GM12878 (cell line): ENCODE measurements at regions not wholly inside any gene's neighbourhood (a gene's known extent, or its start where the extent isn't known, plus 50 kb on each side); places are given as distances from the start of the nearest gene placed in this dataset.

ENCODE experiments used
- ATAC-seq: fragments of 200-7000 bp; cut with Tn5 transposase; 3 replicates; pipeline ENCODE4 v1.9.1; 2020; ENCODE audit warnings: mild to moderate bottlenecking, moderate library complexity
- BruUV-seq: library from RNA; stranded (reverse); fragments of 400-500 nt; replicated peaks from 2 replicates; lab custom pipeline; 2021; lab: Mats Ljungman, UMichigan
- CTCF ChIA-PET: fragments of 300-600 bp; sonication (Branson Sonifier 250); formaldehyde crosslinking; extraction: SDS; loops from one replicate; lab custom pipeline; 2021; ENCODE audit warnings: inconsistent platforms; lab: Yijun Ruan, JAX
- POLR2A ChIA-PET: fragments of 350-600 bp; formaldehyde crosslinking; extraction: SDS; loops from one replicate; lab custom pipeline; 2021; ENCODE audit warnings: inconsistent platforms; lab: Charles Lee
- RAD21 ChIA-PET: fragments of 300-600 bp; sonication (Branson Sonifier 250); formaldehyde crosslinking; loops from one replicate; lab custom pipeline; 2023; ENCODE audit warnings: antibody characterized with exemption; ENCODE audit not compliant: unreplicated experiment; lab: Charles Lee
- SMC1A ChIA-PET: fragments of 300-600 bp; sonication (Branson Sonifier 250); formaldehyde crosslinking; loops from one replicate; lab custom pipeline; 2023; ENCODE audit not compliant: unreplicated experiment, uncharacterized antibody; lab: Charles Lee
- DNase-seq: peaks from one replicate; pipeline ENCODE4 v3.0.0-alpha.2; 2011; ENCODE audit warnings: low read depth, low spot score
- FAIRE-seq: peaks from 3 replicates; lab custom pipeline; 2011; peaks lifted over from hg19 to GRCh38; lab: Jason Lieb, UNC
- H2AFZ ChIP-seq: 2 replicates; pipeline ENCODE4 v1.6.0; 2011; ENCODE audit warnings: low read depth, low read length, control low read depth; ENCODE audit not compliant: control insufficient read depth
- H3K27ac ChIP-seq: 2 replicates; pipeline ENCODE4 v1.5.1; 2011; ENCODE audit warnings: control low read depth; ENCODE audit not compliant: control insufficient read depth, insufficient read depth
- H3K27me3 ChIP-seq, 2 experiments: replicated peaks in 1 of 2; 2 replicates each; pipeline versions ENCODE4 v1.6.0 to v1.6.1; 2011; ENCODE audit warnings: low read length in 1 of 2; ENCODE audit not compliant: control insufficient read depth in 2 of 2, insufficient read depth in 2 of 2
- H3K36me3 ChIP-seq, 2 experiments: 2 replicates each; pipeline ENCODE4 v1.5.1; 2011; ENCODE audit warnings: low read length in 1 of 2; ENCODE audit not compliant: control insufficient read depth in 2 of 2, insufficient read depth in 2 of 2
- H3K4me1 ChIP-seq: 2 replicates; pipeline ENCODE4 v1.6.1; 2011; ENCODE audit warnings: mild to moderate bottlenecking, low read length, moderate library complexity, mixed read lengths; ENCODE audit not compliant: control insufficient read depth, insufficient read depth
- H3K4me2 ChIP-seq: 2 replicates; pipeline ENCODE4 v1.6.0; 2011; ENCODE audit warnings: control low read depth; ENCODE audit not compliant: control insufficient read depth, insufficient read depth
- H3K4me3 ChIP-seq: fragments of 200-600 bp; sonication (generic); 2 replicates; pipeline ENCODE4 v1.5.1; 2016
- H3K79me2 ChIP-seq: 2 replicates; pipeline ENCODE4 v1.6.0; 2011; ENCODE audit warnings: low read length; ENCODE audit not compliant: control insufficient read depth, insufficient read depth
- H3K9ac ChIP-seq: 2 replicates; pipeline ENCODE4 v1.8.0; 2011; ENCODE audit warnings: low read length, control low read depth, mixed read lengths; ENCODE audit not compliant: control insufficient read depth, insufficient read depth
- H3K9me3 ChIP-seq: replicated peaks from 3 replicates; pipeline ENCODE4 v1.5.1; 2011; ENCODE audit warnings: mild to moderate bottlenecking, low read length; ENCODE audit not compliant: control insufficient read depth, insufficient read depth
- H4K20me1 ChIP-seq: 2 replicates; pipeline ENCODE4 v1.6.0; 2011; ENCODE audit not compliant: control insufficient read depth, insufficient read depth
- IKZF2 ChIP-seq, 2 experiments: fragments of 450-650 bp; IDR thresholded peaks; 2 replicates each; pipeline ENCODE4 v1.6.1; 2017; ENCODE audit warnings: mild to moderate bottlenecking in 2 of 2, moderate library complexity in 2 of 2
- NFXL1 ChIP-seq: fragments of 450-650 bp; IDR thresholded peaks from 2 replicates; pipeline ENCODE4 v1.6.1; 2017; ENCODE audit warnings: antibody characterized with exemption, mild to moderate bottlenecking, borderline replicate concordance
- NKRF ChIP-seq: fragments of 450-650 bp; conservative IDR thresholded peaks from 2 replicates; pipeline ENCODE4 v1.6.1; 2017; ENCODE audit warnings: mild to moderate bottlenecking, moderate library complexity
- TARDBP ChIP-seq: IDR thresholded peaks from 2 replicates; pipeline ENCODE4 v1.6.1; 2016; ENCODE audit warnings: borderline replicate concordance
- ZBTB33 ChIP-seq: fragments of 450-650 bp; IDR thresholded peaks from 2 replicates; pipeline ENCODE4 v1.6.1; 2017; ENCODE audit warnings: mild to moderate bottlenecking
- ZNF274 ChIP-seq: IDR thresholded peaks from one replicate; pipeline ENCODE4 v1.8.0; 2011; ENCODE audit not compliant: insufficient read length, insufficient read depth
- WGBS: methylation state at CpG from one replicate; pipeline ENCODE4 v1.1.6; 2016; ENCODE audit warnings: low lambda C conversion rate; ENCODE audit not compliant: insufficient replicate concordance, insufficient coverage; ENCODE audit errors: missing lambda C conversion rate; 5-methylcytosine and 5-hydroxymethylcytosine counted together
- in situ Hi-C: fragments of 300-500 bp; cut with MboI; formaldehyde crosslinking; loops from 9 replicates; pipeline ENCODE4 v1.14.3; 2018; ENCODE audit warnings: mixed read lengths
- intact Hi-C: fragments of 100-400 bp; cut with micrococcal nuclease; formaldehyde crosslinking; loops from one replicate; pipeline ENCODE4 v1.14.2; 2022; ENCODE audit not compliant: unreplicated experiment

DNA sequence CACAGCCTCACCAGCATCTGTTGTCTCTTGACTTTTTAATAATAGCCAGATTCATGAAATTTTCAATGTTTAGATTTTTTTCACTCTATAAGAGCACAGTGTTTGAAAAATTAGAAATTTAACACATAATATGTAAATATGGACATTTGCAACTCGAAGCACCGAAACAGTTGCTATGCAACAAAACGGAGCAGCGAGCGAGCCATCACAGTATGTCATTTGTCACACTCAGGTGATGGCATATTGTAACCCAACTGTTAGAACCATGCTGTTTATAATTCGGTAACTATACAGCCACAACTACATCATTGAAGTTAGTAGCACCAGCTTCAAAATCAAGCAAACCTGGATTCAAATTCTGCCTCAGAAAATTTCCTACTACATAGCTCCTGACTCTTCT is 410.8 kb downstream of the NPIPA8 start:
- no peak for DNase-seq
- Histone ChIP-seq H3K4me1 (no peaks in the 10 kb centered on the region), H2AFZ (no peak overlapping the region), H3K4me3 (no peak overlapping the region), H3K9ac (no peak overlapping the region), H3K79me2 (no peaks in the 10 kb centered on the region), H3K4me2 (no peak overlapping the region), H4K20me1 (no peaks in the 10 kb centered on the region), H3K27me3 (no peaks in the 10 kb centered on the region), H3K27ac (no peak overlapping the region), H3K9me3 (no peaks in the 10 kb centered on the region; the same call in 2 of the 3 replicates), H3K36me3 (no peaks in the 10 kb centered on the region)
- ChIA-PET RAD21 (no interaction called here), POLR2A (no interaction called here), SMC1A (no interaction called here), CTCF (no interaction called here)
- FAIRE-seq = no peak
- intact Hi-C loops = no loop called here
- TF ChIP-seq TARDBP (no peak), ZNF274 (no peak), ZBTB33 (no peak), NFXL1 (no peak), NKRF (no peak), IKZF2 (IDR thresholded peaks at IDR 0.05) (no peak)
- no TSS peak for BruUV-seq
- in situ Hi-C loops = loop anchor here (25.0 kb wide), 1 partner anchor 837 kb away; no protein-coding TSS in a partner anchor
- no peak for ATAC-seq
- WGBS = 42% methylated on average over 6 of the region's 6 CpGs
